ENCODE measurements at regions not wholly inside any gene's neighbourhood (a gene's known extent, or its start where the extent isn't known, plus 50 kb on each side); places are given as distances from the start of the nearest gene placed in this dataset.

- H3K27ac Mint-ChIP-seq = no peak overlapping the region
Observed at GRCh38 chr12:126400831-126401230, 1335.6 kb downstream of the AACS start.

More at GRCh38 chr12:126400831-126401230, 1335.6 kb downstream of the AACS start:
- Histone ChIP-seq H3K56ac (ENCODE audit: insufficient read length, low read depth, low read length) (no peak overlapping the region), H3K18ac (ENCODE audit: insufficient read length, low read depth, low read length) (no peak overlapping the region), H3K14ac (ENCODE audit: insufficient read depth, low read length) (no peak overlapping the region), H3K9me3 (ENCODE audit: control insufficient read depth, low read depth, low read length) (peaks cover 8% of the 10 kb centered on the region), H2BK5ac (ENCODE audit: insufficient read length, low read length) (no peak overlapping the region), H2BK15ac (ENCODE audit: low read depth, low read length) (no peak overlapping the region), H3T11ph (ENCODE audit: low read length) (no peak overlapping the region), H4K20me1 (ENCODE audit: control insufficient read depth, insufficient read depth, insufficient read length) (no peaks in the 10 kb centered on the region), H3K23me2 (ENCODE audit: insufficient read length, low read depth, low read length, poor library complexity, severe bottlenecking) (no peaks in the 10 kb centered on the region), H3K27me3 (ENCODE audit: insufficient read depth, low read length) (no peaks in the 10 kb centered on the region), H3K79me2 (ENCODE audit: insufficient read depth, low read length) (no peaks in the 10 kb centered on the region), H2AK5ac (ENCODE audit: insufficient read length, low read length) (no peak overlapping the region), H3K23ac (ENCODE audit: insufficient read length, low read depth, low read length) (no peak overlapping the region), H4K91ac (ENCODE audit: insufficient read length, low read depth, low read length) (no peak overlapping the region), H4K5ac (ENCODE audit: insufficient read length, low read depth, low read length) (no peak overlapping the region), H4K8ac (replicated peaks; ENCODE audit: insufficient read length, low read depth, low read length) (no peak overlapping the region), H2AFZ (ENCODE audit: low read length) (no peak overlapping the region), H3K79me1 (ENCODE audit: insufficient read depth, low read depth, low read length, poor library complexity, severe bottlenecking) (no peaks in the 10 kb centered on the region), H3K4me2 (ENCODE audit: insufficient read depth, insufficient read length, low read length) (no peak overlapping the region), H3K4me1 (ENCODE audit: insufficient read depth, low read length) (no peaks in the 10 kb centered on the region), H3K4ac (ENCODE audit: low read depth, low read length) (no peak overlapping the region), H3K27ac (ENCODE audit: insufficient read length, low read depth, low read length) (no peak overlapping the region), H2BK12ac (ENCODE audit: insufficient read length, low read depth, low read length) (no peak overlapping the region), H2BK20ac (ENCODE audit: low read depth, low read length, poor library complexity, severe bottlenecking) (no peak overlapping the region), H3K9ac (ENCODE audit: extremely low read depth, insufficient read length, low read length) (no peak overlapping the region), H2BK120ac (ENCODE audit: low read depth, low read length, poor library complexity, severe bottlenecking) (no peak overlapping the region)
- Mint-ChIP-seq H3K4me1 (no peaks in the 10 kb centered on the region), H3K9me3 (peaks cover 27% of the 10 kb centered on the region in 2 experiments), H3K4me3 (no peak overlapping the region; a peak in 1 of 5 replicates), H3K27me3 (ENCODE audit: low read depth) (peaks cover 1% of the 10 kb centered on the region; the same call in 1 of the 2 replicates), H3K36me3 (ENCODE audit: insufficient read depth in 1 of 3, low read depth in 3 of 3) (peaks cover 9 to 29% (median 11%) of the 10 kb centered on the region in 3 experiments)
- DNase-seq = no peak
- no peak for TF ChIP-seq CTCF (conservative IDR thresholded peaks at IDR 0.05)

Data from H9 (cell line).